HG03095 (cell line): ENCODE measurements at regions not wholly inside any gene's neighbourhood (a gene's known extent, or its start where the extent isn't known, plus 50 kb on each side); places are given as distances from the start of the nearest gene placed in this dataset.
"Not testable (repeated sequence)": the region's sequence is repeated elsewhere in the genome, so short reads cannot be mapped to it uniquely, and the experiment has no call there.

Experiments used
- ATAC-seq: cut with Tn5 transposase; IDR thresholded peaks from one replicate; pipeline ENCODE4 v1.9.1; 2021; ENCODE audit warnings: moderate library complexity; ENCODE audit not compliant: unreplicated experiment

GRCh38 chr4:188432328-188432727, 293.1 kb downstream of the TRIML1 start:
- ATAC-seq = no peak

- no peak for ATAC-seq
Measured at GRCh38 chr4:188433741-188434315, 294.6 kb downstream of the TRIML1 start.

- no peak for ATAC-seq
Measured at GRCh38 chr4:188434643-188435042, 295.4 kb downstream of the TRIML1 start.

GRCh38 chr4:188435381-188435780, 296.1 kb downstream of the TRIML1 start:
- ATAC-seq = no peak

GRCh38 chr4:188437535-188437934, 298.3 kb downstream of the TRIML1 start:
- no peak for ATAC-seq

- ATAC-seq = not testable (repeated sequence)
Measured at GRCh38 chr4:188438391-188438824, 299.2 kb downstream of the TRIML1 start.

- ATAC-seq = no peak
Measured at GRCh38 chr4:188439641-188440311, 300.5 kb downstream of the TRIML1 start.

GRCh38 chr4:188444500-188444899, 305.3 kb downstream of the TRIML1 start:
- no peak for ATAC-seq

- ATAC-seq = not testable (repeated sequence)
Measured at GRCh38 chr4:188448996-188449395, 309.8 kb downstream of the TRIML1 start.

- no peak for ATAC-seq
Measured at GRCh38 chr4:188450571-188450970, 311.3 kb downstream of the TRIML1 start.

- no peak for ATAC-seq
Measured at GRCh38 chr4:188452097-188452496, 312.9 kb downstream of the TRIML1 start.

- ATAC-seq = no peak
Measured at GRCh38 chr4:188454575-188454974, 315.3 kb downstream of the TRIML1 start.

- no peak for ATAC-seq
Measured at GRCh38 chr4:188455062-188455752, 316.0 kb downstream of the TRIML1 start.

- no peak for ATAC-seq
Measured at GRCh38 chr4:188459381-188459780, 320.1 kb downstream of the TRIML1 start.

- no peak for ATAC-seq
Measured at GRCh38 chr4:188463909-188464308, 324.7 kb downstream of the TRIML1 start.

GRCh38 chr4:188466001-188466400, 326.8 kb downstream of the TRIML1 start:
- ATAC-seq = no peak

- no peak for ATAC-seq
Measured at GRCh38 chr4:188484256-188484655, 345.0 kb downstream of the TRIML1 start.

GRCh38 chr4:188485906-188486305, 346.7 kb downstream of the TRIML1 start:
- ATAC-seq = no peak

GRCh38 chr4:188492886-188493285, 353.6 kb downstream of the TRIML1 start:
- ATAC-seq = no peak

GRCh38 chr4:188495169-188495568, 355.9 kb downstream of the TRIML1 start:
- no peak for ATAC-seq

GRCh38 chr4:188511431-188511830, 372.2 kb downstream of the TRIML1 start:
- no peak for ATAC-seq

GRCh38 chr4:188532751-188533150, 393.5 kb downstream of the TRIML1 start:
- no peak for ATAC-seq
